ENCODE measurements at regions not wholly inside any gene's neighbourhood (a gene's known extent, or its start where the extent isn't known, plus 50 kb on each side); places are given as distances from the start of the nearest gene placed in this dataset.

DNA sequence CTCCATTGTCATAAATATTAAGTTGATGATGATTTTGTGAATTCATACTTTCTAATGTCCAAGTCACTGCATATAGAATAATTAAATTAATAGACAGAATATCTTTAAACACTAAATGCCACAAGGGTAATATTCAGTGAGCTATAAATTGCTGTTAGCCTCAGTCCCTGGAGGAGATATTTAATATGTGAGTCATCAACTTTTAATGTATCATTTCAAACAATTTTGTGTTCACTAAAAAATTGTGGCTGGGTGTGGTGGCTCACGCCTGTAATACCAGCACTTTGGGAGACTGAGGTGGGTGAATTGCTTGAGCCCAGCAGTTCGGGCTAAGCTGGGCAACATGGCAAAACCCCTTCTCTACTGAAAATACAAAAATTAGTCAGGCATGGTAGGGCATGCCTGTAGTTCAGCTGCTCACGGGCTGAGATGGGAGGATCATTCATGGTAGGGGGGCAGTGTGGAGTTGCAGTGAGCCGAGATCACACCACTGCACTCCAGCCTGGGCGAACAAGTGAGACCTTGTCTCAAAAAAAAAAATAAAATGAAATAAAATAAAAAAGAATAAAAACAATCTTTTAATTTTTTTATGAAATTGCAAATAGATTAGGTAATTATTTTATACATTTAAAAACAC is 717.3 kb upstream of the CHD1 start:
- DNase-seq: no peak
- CTCF ChIA-PET: no interaction called here
- H3K27ac ChIP-seq (ENCODE audit: low read depth in 2 of 2, low read length in 1 of 2): no peak overlapping the region

DNA sequence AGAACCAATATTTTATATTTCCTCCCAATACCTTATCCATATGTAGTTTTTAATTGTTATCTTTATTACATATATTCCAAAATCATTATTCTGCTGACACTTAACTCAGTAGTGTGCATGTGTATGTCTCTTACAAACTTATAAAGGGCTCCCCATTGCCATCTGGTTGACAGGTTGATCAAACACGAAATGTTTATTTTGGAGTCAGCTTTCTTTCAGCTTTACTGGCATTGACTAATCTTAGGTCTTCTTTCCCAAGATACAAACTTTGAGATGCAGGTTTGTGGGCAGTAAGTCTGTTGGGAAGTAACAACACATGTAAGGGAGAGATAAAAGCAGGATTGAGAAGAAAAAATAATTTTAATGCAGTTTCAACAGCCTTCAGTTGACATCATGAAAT is 716.0 kb upstream of the CHD1 start:
- H3K79me2 ChIP-seq (ENCODE audit: insufficient read depth): no peaks in the 10 kb centered on the region
- no peaks in the 10 kb centered on the region for H3K9me3 ChIP-seq
- no peak overlapping the region for H3K27ac ChIP-seq (ENCODE audit: low read depth in 2 of 2, low read length in 1 of 2)
- H3K9me2 ChIP-seq: no peaks in the 10 kb centered on the region
- H3K9ac ChIP-seq: no peak overlapping the region
- no peaks in the 10 kb centered on the region for H3K27me3 ChIP-seq (ENCODE audit: insufficient read depth)
- no peak for TF ChIP-seq EP300 (IDR thresholded peaks at IDR 0.05; ENCODE audit: borderline replicate concordance in 1 of 2, low read depth in 1 of 2, low read length in 1 of 2)
- H3K4me3 ChIP-seq (ENCODE audit: low read depth in 2 of 2, low read length in 1 of 2): no peak overlapping the region
- no peaks in the 10 kb centered on the region for H3K4me1 ChIP-seq (ENCODE audit: control insufficient read depth in 1 of 2, insufficient read depth in 2 of 2, low read depth in 1 of 2, low read length in 1 of 2)
- H3K36me3 ChIP-seq (replicated peaks in 1 of 2; ENCODE audit: control insufficient read depth in 1 of 2, insufficient read depth in 2 of 2, low read length in 1 of 2): no peaks in the 10 kb centered on the region
- WGBS (ENCODE audit: low lambda C conversion rate): 6% methylated on average over 1 of the region's 1 CpG
- POLR2A ChIA-PET: no interaction called here
- no peak overlapping the region for H2AFZ ChIP-seq (ENCODE audit: low read depth)
- DNase-seq: no peak
- H4K20me1 ChIP-seq (ENCODE audit: insufficient read depth): no peaks in the 10 kb centered on the region
- CTCF ChIA-PET: no interaction called here
- no peak overlapping the region for H3K4me2 ChIP-seq
- H3F3A ChIP-seq (replicated peaks; ENCODE audit: insufficient read depth): no peaks in the 10 kb centered on the region

More for the DNA sequence above, 717.3 kb upstream of the CHD1 start:
- Histone ChIP-seq H3K4me2 (no peak overlapping the region), H3K36me3 (replicated peaks in 1 of 2; ENCODE audit: control insufficient read depth in 1 of 2, insufficient read depth in 2 of 2, low read length in 1 of 2) (no peaks in the 10 kb centered on the region), H2AFZ (ENCODE audit: low read depth) (no peak overlapping the region), H3K79me2 (ENCODE audit: insufficient read depth) (no peaks in the 10 kb centered on the region), H3K4me3 (ENCODE audit: low read depth in 2 of 2, low read length in 1 of 2) (no peak overlapping the region), H4K20me1 (ENCODE audit: insufficient read depth) (no peaks in the 10 kb centered on the region), H3F3A (replicated peaks; ENCODE audit: insufficient read depth) (no peaks in the 10 kb centered on the region), H3K9ac (no peak overlapping the region), H3K9me2 (no peaks in the 10 kb centered on the region), H3K4me1 (ENCODE audit: control insufficient read depth in 1 of 2, insufficient read depth in 2 of 2, low read depth in 1 of 2, low read length in 1 of 2) (no peaks in the 10 kb centered on the region), H3K27me3 (ENCODE audit: insufficient read depth) (no peaks in the 10 kb centered on the region), H3K9me3 (no peaks in the 10 kb centered on the region)
- POLR2A ChIA-PET: no interaction called here
- no peak for TF ChIP-seq ELF1 (IDR thresholded peaks at IDR 0.05)
- TF ChIP-seq TEAD4 (IDR thresholded peaks at IDR 0.05; ENCODE audit: borderline replicate concordance, insufficient read depth): no peak
- TF ChIP-seq TAF1 (IDR thresholded peaks at IDR 0.05; ENCODE audit: borderline replicate concordance, low read depth, low read length): no peak
- no peak for TF ChIP-seq FOXM1 (IDR thresholded peaks at IDR 0.05; ENCODE audit: low read depth)
- TF ChIP-seq TCF12 (IDR thresholded peaks at IDR 0.05): no peak
- WGBS (ENCODE audit: low lambda C conversion rate): 3% methylated on average over 5 of the region's 5 CpGs

DNA sequence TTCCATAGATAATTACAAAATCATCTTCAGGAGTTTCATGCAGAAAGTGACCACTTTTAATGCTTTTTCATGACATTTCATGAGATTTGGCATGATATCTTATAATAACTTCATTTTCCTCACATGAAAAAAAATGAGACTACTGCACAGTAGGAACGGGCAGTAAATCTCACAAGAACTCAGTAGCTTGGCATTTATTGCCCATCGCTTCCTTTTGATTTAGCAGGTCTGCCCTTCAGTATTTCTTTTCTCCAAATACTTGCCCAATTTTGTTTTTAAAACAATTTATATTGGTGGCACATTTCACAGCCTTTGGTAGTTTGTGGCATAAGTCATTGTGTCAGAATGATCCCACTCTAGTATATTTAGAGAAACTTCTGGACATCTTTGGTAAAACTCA is 711.8 kb upstream of the CHD1 start:
- DNase-seq: no peak
- no peaks in the 10 kb centered on the region for H3K27me3 ChIP-seq (ENCODE audit: insufficient read depth)
- ChIA-PET CTCF (no interaction called here), POLR2A (no interaction called here)
- TF ChIP-seq, protein P1, sequence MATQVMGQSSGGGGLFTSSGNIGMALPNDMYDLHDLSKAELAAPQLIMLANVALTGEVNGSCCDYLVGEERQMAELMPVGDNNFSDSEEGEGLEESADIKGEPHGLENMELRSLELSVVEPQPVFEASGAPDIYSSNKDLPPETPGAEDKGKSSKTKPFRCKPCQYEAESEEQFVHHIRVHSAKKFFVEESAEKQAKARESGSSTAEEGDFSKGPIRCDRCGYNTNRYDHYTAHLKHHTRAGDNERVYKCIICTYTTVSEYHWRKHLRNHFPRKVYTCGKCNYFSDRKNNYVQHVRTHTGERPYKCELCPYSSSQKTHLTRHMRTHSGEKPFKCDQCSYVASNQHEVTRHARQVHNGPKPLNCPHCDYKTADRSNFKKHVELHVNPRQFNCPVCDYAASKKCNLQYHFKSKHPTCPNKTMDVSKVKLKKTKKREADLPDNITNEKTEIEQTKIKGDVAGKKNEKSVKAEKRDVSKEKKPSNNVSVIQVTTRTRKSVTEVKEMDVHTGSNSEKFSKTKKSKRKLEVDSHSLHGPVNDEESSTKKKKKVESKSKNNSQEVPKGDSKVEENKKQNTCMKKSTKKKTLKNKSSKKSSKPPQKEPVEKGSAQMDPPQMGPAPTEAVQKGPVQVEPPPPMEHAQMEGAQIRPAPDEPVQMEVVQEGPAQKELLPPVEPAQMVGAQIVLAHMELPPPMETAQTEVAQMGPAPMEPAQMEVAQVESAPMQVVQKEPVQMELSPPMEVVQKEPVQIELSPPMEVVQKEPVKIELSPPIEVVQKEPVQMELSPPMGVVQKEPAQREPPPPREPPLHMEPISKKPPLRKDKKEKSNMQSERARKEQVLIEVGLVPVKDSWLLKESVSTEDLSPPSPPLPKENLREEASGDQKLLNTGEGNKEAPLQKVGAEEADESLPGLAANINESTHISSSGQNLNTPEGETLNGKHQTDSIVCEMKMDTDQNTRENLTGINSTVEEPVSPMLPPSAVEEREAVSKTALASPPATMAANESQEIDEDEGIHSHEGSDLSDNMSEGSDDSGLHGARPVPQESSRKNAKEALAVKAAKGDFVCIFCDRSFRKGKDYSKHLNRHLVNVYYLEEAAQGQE (IDR thresholded peaks at IDR 0.05; ENCODE audit: low read depth, low read length): no peak
- TF ChIP-seq EP300 (IDR thresholded peaks at IDR 0.05; ENCODE audit: borderline replicate concordance in 1 of 2, low read depth in 1 of 2, low read length in 1 of 2) (no peak), TCF12 (IDR thresholded peaks at IDR 0.05) (no peak), ELF1 (IDR thresholded peaks at IDR 0.05) (no peak)
- H3K4me1 ChIP-seq (ENCODE audit: control insufficient read depth in 1 of 2, insufficient read depth in 2 of 2, low read depth in 1 of 2, low read length in 1 of 2): no peaks in the 10 kb centered on the region
- H3K9ac ChIP-seq: no peak overlapping the region
- no peaks in the 10 kb centered on the region for H3F3A ChIP-seq (replicated peaks; ENCODE audit: insufficient read depth)
- no peaks in the 10 kb centered on the region for H3K36me3 ChIP-seq (replicated peaks in 1 of 2; ENCODE audit: control insufficient read depth in 1 of 2, insufficient read depth in 2 of 2, low read length in 1 of 2)
- H3K9me3 ChIP-seq: no peaks in the 10 kb centered on the region
- H2AFZ ChIP-seq (ENCODE audit: low read depth): no peak overlapping the region
- H4K20me1 ChIP-seq (ENCODE audit: insufficient read depth): no peaks in the 10 kb centered on the region
- H3K9me2 ChIP-seq: no peaks in the 10 kb centered on the region
- 8% methylated on average over 2 of the region's 2 CpGs for WGBS (ENCODE audit: low lambda C conversion rate)
- H3K4me2 ChIP-seq: no peak overlapping the region
- H3K27ac ChIP-seq (ENCODE audit: low read depth in 2 of 2, low read length in 1 of 2): no peak overlapping the region
- no peak overlapping the region for H3K4me3 ChIP-seq (ENCODE audit: low read depth in 2 of 2, low read length in 1 of 2)
- H3K79me2 ChIP-seq (ENCODE audit: insufficient read depth): no peaks in the 10 kb centered on the region

Measured in SK-N-SH (cell line).